ENCODE measurements at regions not wholly inside any gene's neighbourhood (a gene's known extent, or its start where the extent isn't known, plus 50 kb on each side); places are given as distances from the start of the nearest gene placed in this dataset.

DNA sequence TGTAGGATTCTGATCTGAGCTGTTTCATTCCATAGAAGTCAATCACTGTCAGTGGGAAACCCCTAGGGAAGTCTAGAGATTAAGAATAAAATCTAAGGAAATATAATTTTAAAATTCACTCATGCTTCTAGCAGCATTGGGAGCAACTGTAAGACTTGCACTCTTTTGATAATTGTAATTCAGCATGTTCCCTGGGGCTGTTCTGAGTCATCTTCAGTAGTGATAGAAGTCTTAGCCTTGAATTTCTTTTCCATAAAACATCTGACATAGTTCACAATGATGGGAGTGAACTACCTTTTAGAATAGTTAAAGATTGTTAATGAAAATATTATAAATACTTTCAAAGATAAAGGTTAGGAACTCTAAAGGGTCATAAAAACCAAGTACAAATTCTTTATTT lies 935.8 kb downstream of the DTWD2 start:
- Histone ChIP-seq H3K18ac (ENCODE audit: low read length) (no peak overlapping the region), H3K4me3 (ENCODE audit: low read length in 2 of 2) (no peak overlapping the region), H4K91ac (ENCODE audit: low read depth, low read length, poor library complexity) (no peak overlapping the region), H3K36me3 (replicated peaks in 1 of 2; ENCODE audit: control insufficient read depth in 2 of 2, insufficient read depth in 2 of 2, low read length in 2 of 2) (no peaks in the 10 kb centered on the region), H3K27me3 (ENCODE audit: control insufficient read depth in 3 of 3, insufficient read depth in 3 of 3, low read depth in 1 of 3, low read length in 3 of 3) (no peaks in the 10 kb centered on the region), H3K27ac (replicated peaks; ENCODE audit: low read length) (no peak overlapping the region), H3K9ac (ENCODE audit: low read depth, low read length, poor library complexity) (no peak overlapping the region), H3K79me1 (ENCODE audit: low read depth, low read length) (no peaks in the 10 kb centered on the region), H2BK120ac (ENCODE audit: low read depth, low read length) (no peak overlapping the region), H3K4ac (ENCODE audit: low read length) (no peak overlapping the region), H3K4me2 (ENCODE audit: insufficient read depth, low read length, poor library complexity, severe bottlenecking) (no peak overlapping the region), H3K23ac (ENCODE audit: low read depth, low read length, poor library complexity) (no peak overlapping the region), H2BK12ac (ENCODE audit: low read length) (no peak overlapping the region), H2AFZ (ENCODE audit: low read length) (no peak overlapping the region), H4K8ac (ENCODE audit: low read depth, low read length) (no peak overlapping the region), H3K4me1 (ENCODE audit: control insufficient read depth in 2 of 2, insufficient read depth in 1 of 2, low read depth in 1 of 2, low read length in 2 of 2) (no peaks in the 10 kb centered on the region), H2AK5ac (ENCODE audit: low read depth, low read length) (no peak overlapping the region), H3K14ac (ENCODE audit: low read length) (no peak overlapping the region), H3K9me3 (replicated peaks in 1 of 2; ENCODE audit: control insufficient read depth in 2 of 2, insufficient read depth in 1 of 2, low read depth in 1 of 2, low read length in 2 of 2) (no peaks in the 10 kb centered on the region), H2BK15ac (ENCODE audit: low read length) (no peak overlapping the region), H2BK5ac (ENCODE audit: low read length) (no peak overlapping the region)
- no peak for DNase-seq (ENCODE audit: low spot score)

DNA sequence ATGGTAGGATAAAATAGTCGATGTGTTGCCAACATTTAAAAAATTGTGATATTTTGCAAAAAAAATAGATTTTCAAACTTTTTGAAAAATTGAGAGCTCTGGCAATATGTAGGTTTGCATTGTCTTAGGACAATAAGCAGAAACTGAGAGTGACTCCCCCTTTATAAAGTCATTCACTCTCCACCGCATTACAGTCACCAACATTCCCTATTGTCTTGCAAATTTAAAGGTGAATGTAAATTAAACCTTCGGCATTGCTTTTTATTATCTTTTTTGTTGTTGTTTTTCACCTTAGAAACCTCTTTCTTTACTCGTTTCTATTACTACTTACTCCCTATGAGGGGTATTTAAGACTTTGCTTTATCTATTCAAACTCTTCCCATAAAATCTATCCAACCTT lies 944.2 kb downstream of the DTWD2 start:
- no peak overlapping the region for H4K8ac ChIP-seq (ENCODE audit: low read depth, low read length)
- H3K36me3 ChIP-seq (replicated peaks in 1 of 2; ENCODE audit: control insufficient read depth in 2 of 2, insufficient read depth in 2 of 2, low read length in 2 of 2): no peaks in the 10 kb centered on the region
- H4K91ac ChIP-seq (ENCODE audit: low read depth, low read length, poor library complexity): no peak overlapping the region
- H3K23ac ChIP-seq (ENCODE audit: low read depth, low read length, poor library complexity): no peak overlapping the region
- H2AK5ac ChIP-seq (ENCODE audit: low read depth, low read length): no peak overlapping the region
- H2BK15ac ChIP-seq (ENCODE audit: low read length): no peak overlapping the region
- no peak overlapping the region for H3K18ac ChIP-seq (ENCODE audit: low read length)
- WGBS, 2 donors (ENCODE audit: extremely low coverage in 2 of 2, insufficient read length in 2 of 2, insufficient replicate concordance in 1 of 2): no CpG with 5 or more reads among the region's 4 CpGs
- no peak overlapping the region for H2AFZ ChIP-seq (ENCODE audit: low read length)
- H3K27ac ChIP-seq (replicated peaks; ENCODE audit: low read length): no peak overlapping the region
- DNase-seq (ENCODE audit: low spot score): no peak
- no peak overlapping the region for H2BK120ac ChIP-seq (ENCODE audit: low read depth, low read length)
- no peak overlapping the region for H3K4ac ChIP-seq (ENCODE audit: low read length)
- no peak overlapping the region for H2BK5ac ChIP-seq (ENCODE audit: low read length)
- no peak overlapping the region for H3K4me3 ChIP-seq (ENCODE audit: low read length in 2 of 2)
- H3K14ac ChIP-seq (ENCODE audit: low read length): no peak overlapping the region
- no peaks in the 10 kb centered on the region for H3K9me3 ChIP-seq (replicated peaks in 1 of 2; ENCODE audit: control insufficient read depth in 2 of 2, insufficient read depth in 1 of 2, low read depth in 1 of 2, low read length in 2 of 2)
- H3K79me1 ChIP-seq (ENCODE audit: low read depth, low read length): no peaks in the 10 kb centered on the region
- H3K9ac ChIP-seq (ENCODE audit: low read depth, low read length, poor library complexity): no peak overlapping the region
- H2BK12ac ChIP-seq (ENCODE audit: low read length): no peak overlapping the region
- no peaks in the 10 kb centered on the region for H3K27me3 ChIP-seq (ENCODE audit: control insufficient read depth in 3 of 3, insufficient read depth in 3 of 3, low read depth in 1 of 3, low read length in 3 of 3)
- no peaks in the 10 kb centered on the region for H3K4me1 ChIP-seq (ENCODE audit: control insufficient read depth in 2 of 2, insufficient read depth in 1 of 2, low read depth in 1 of 2, low read length in 2 of 2)
- H3K4me2 ChIP-seq (ENCODE audit: insufficient read depth, low read length, poor library complexity, severe bottlenecking): no peak overlapping the region

DNA sequence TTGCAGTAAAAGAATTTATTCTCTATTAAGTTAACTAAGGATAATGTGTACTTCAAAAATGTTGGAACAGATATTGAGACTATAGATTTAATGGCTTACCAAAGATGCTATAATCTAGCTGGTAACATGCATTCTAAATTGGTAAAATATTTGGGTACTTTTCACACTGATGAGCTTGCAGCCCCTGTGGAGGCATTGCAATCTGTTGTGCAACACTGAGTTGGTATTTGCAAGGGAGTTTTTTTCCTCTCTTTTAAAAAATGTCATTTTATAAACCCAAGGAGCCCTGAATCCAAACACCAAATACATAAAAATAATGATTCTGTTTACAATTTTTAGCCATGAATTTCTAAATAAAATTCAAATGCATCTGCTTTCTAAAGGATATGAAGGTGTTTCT lies 944.8 kb downstream of the DTWD2 start:
- DNase-seq (ENCODE audit: low spot score): no peak

DNA sequence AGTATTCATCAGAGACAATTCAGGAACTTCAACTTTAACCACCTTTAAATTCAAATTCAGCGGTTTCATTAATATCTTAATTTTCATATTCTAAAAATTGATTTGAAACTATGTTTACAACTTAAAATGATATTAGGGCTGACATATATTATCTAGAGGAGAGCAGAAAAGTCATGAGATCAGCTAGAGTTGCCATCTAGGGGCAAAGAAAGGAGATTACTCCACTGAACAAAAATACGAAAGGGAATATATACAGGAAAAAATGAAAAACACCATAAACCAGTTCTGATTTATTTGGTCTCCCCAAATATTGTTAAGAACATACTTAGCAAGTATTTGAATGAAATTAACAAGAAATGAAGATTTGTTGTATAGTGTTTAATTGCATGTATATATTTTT lies 946.3 kb downstream of the DTWD2 start:
- DNase-seq (ENCODE audit: low spot score): no peak
- Histone ChIP-seq H3K4ac (ENCODE audit: low read length) (no peak overlapping the region), H3K27ac (replicated peaks; ENCODE audit: low read length) (no peak overlapping the region), H3K14ac (ENCODE audit: low read length) (no peak overlapping the region), H2BK120ac (ENCODE audit: low read depth, low read length) (no peak overlapping the region), H2BK15ac (ENCODE audit: low read length) (no peak overlapping the region), H3K9ac (ENCODE audit: low read depth, low read length, poor library complexity) (no peak overlapping the region), H2BK5ac (ENCODE audit: low read length) (no peak overlapping the region), H3K36me3 (replicated peaks in 1 of 2; ENCODE audit: control insufficient read depth in 2 of 2, insufficient read depth in 2 of 2, low read length in 2 of 2) (no peaks in the 10 kb centered on the region), H4K91ac (ENCODE audit: low read depth, low read length, poor library complexity) (no peak overlapping the region), H3K23ac (ENCODE audit: low read depth, low read length, poor library complexity) (no peak overlapping the region), H3K4me2 (ENCODE audit: insufficient read depth, low read length, poor library complexity, severe bottlenecking) (no peak overlapping the region), H3K27me3 (ENCODE audit: control insufficient read depth in 3 of 3, insufficient read depth in 3 of 3, low read depth in 1 of 3, low read length in 3 of 3) (no peaks in the 10 kb centered on the region), H2AK5ac (ENCODE audit: low read depth, low read length) (no peak overlapping the region), H2AFZ (ENCODE audit: low read length) (no peak overlapping the region), H3K18ac (ENCODE audit: low read length) (no peak overlapping the region), H3K79me1 (ENCODE audit: low read depth, low read length) (no peaks in the 10 kb centered on the region), H3K4me3 (ENCODE audit: low read length in 2 of 2) (no peak overlapping the region), H4K8ac (ENCODE audit: low read depth, low read length) (no peak overlapping the region), H3K9me3 (replicated peaks in 1 of 2; ENCODE audit: control insufficient read depth in 2 of 2, insufficient read depth in 1 of 2, low read depth in 1 of 2, low read length in 2 of 2) (no peaks in the 10 kb centered on the region), H2BK12ac (ENCODE audit: low read length) (no peak overlapping the region), H3K4me1 (ENCODE audit: control insufficient read depth in 2 of 2, insufficient read depth in 1 of 2, low read depth in 1 of 2, low read length in 2 of 2) (no peaks in the 10 kb centered on the region)
- WGBS, 2 donors (ENCODE audit: extremely low coverage in 2 of 2, insufficient read length in 2 of 2, insufficient replicate concordance in 1 of 2): 100% methylated on average over 1 of the region's 2 CpGs; no CpG with 5 or more reads in 1 of the 2 donors

More for the DNA sequence above, 944.8 kb downstream of the DTWD2 start:
- Histone ChIP-seq H2AFZ (ENCODE audit: low read length) (no peak overlapping the region), H2BK15ac (ENCODE audit: low read length) (no peak overlapping the region), H3K4me3 (ENCODE audit: low read length in 2 of 2) (no peak overlapping the region), H3K4ac (ENCODE audit: low read length) (no peak overlapping the region), H3K27me3 (ENCODE audit: control insufficient read depth in 3 of 3, insufficient read depth in 3 of 3, low read depth in 1 of 3, low read length in 3 of 3) (no peaks in the 10 kb centered on the region), H4K8ac (ENCODE audit: low read depth, low read length) (no peak overlapping the region), H2BK12ac (ENCODE audit: low read length) (no peak overlapping the region), H3K9me3 (replicated peaks in 1 of 2; ENCODE audit: control insufficient read depth in 2 of 2, insufficient read depth in 1 of 2, low read depth in 1 of 2, low read length in 2 of 2) (no peaks in the 10 kb centered on the region), H2BK120ac (ENCODE audit: low read depth, low read length) (no peak overlapping the region), H2AK5ac (ENCODE audit: low read depth, low read length) (no peak overlapping the region), H3K27ac (replicated peaks; ENCODE audit: low read length) (no peak overlapping the region), H3K4me2 (ENCODE audit: insufficient read depth, low read length, poor library complexity, severe bottlenecking) (no peak overlapping the region), H3K18ac (ENCODE audit: low read length) (no peak overlapping the region), H2BK5ac (ENCODE audit: low read length) (no peak overlapping the region), H3K79me1 (ENCODE audit: low read depth, low read length) (no peaks in the 10 kb centered on the region), H4K91ac (ENCODE audit: low read depth, low read length, poor library complexity) (no peak overlapping the region), H3K14ac (ENCODE audit: low read length) (no peak overlapping the region), H3K9ac (ENCODE audit: low read depth, low read length, poor library complexity) (no peak overlapping the region), H3K36me3 (replicated peaks in 1 of 2; ENCODE audit: control insufficient read depth in 2 of 2, insufficient read depth in 2 of 2, low read length in 2 of 2) (no peaks in the 10 kb centered on the region), H3K4me1 (ENCODE audit: control insufficient read depth in 2 of 2, insufficient read depth in 1 of 2, low read depth in 1 of 2, low read length in 2 of 2) (no peaks in the 10 kb centered on the region), H3K23ac (ENCODE audit: low read depth, low read length, poor library complexity) (no peak overlapping the region)

Data from neuronal stem cell (in vitro differentiated cells).